NB4 (cell line): ENCODE measurements at regions not wholly inside any gene's neighbourhood (a gene's known extent, or its start where the extent isn't known, plus 50 kb on each side); places are given as distances from the start of the nearest gene placed in this dataset.

ENCODE experiments used
- CTCF ChIP-seq: IDR thresholded peaks from one replicate; pipeline ENCODE4 v1.5.1; 2012; ENCODE audit warnings: low read depth, low read length
- POLR2A ChIP-seq: IDR thresholded peaks from 2 replicates; pipeline ENCODE4 v1.6.1; 2011; ENCODE audit warnings: mild to moderate bottlenecking; ENCODE audit not compliant: insufficient read length; ENCODE audit errors: extremely low read depth
- TF ChIP-seq, protein P1 (sequence below): IDR thresholded peaks from 2 replicates; pipeline ENCODE4 v1.6.1; 2011; ENCODE audit warnings: low read depth, low read length

DNA sequence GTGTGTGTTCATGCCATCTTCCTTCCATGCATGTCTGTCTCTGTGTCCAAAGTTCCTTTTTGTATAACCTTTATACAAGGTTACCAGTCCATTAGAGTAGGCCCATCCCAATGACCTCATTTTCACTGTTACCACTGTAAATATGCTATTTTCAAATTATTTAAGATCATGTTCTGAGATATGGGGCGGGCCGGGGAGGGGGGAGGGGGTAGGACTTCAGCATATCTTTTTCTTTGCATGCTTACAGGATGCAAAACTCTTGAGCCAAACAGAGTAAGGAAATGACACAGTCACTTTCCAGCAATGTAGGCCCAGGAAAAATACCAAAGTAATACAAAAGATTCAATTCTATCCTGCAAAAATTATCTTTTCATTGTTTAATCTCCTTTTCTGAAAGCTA lies 124.1 kb upstream of the HNRNPA3 start:
- no peak for TF ChIP-seq CTCF
- TF ChIP-seq, protein P1, sequence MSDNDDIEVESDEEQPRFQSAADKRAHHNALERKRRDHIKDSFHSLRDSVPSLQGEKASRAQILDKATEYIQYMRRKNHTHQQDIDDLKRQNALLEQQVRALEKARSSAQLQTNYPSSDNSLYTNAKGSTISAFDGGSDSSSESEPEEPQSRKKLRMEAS: no peak
- no peak for TF ChIP-seq POLR2A
